H1 (cell line): ENCODE measurements at regions not wholly inside any gene's neighbourhood (a gene's known extent, or its start where the extent isn't known, plus 50 kb on each side); places are given as distances from the start of the nearest gene placed in this dataset.

Experiments used
- CTCF ChIA-PET: fragments of 300-600 bp; sonication (Branson Sonifier 250); formaldehyde crosslinking; loops from one replicate; lab custom pipeline; 2021; ENCODE audit not compliant: partially characterized antibody; lab: Charles Lee
- POLR2A ChIA-PET: fragments of 300-600 bp; sonication (Branson Sonifier 250); formaldehyde crosslinking; loops from one replicate; lab custom pipeline; 2021; ENCODE audit warnings: inconsistent platforms; ENCODE audit not compliant: partially characterized antibody; lab: Charles Lee
- DNase-seq, 2 experiments: peaks; one replicate each; pipeline versions ENCODE4 v3.0.0 to v3.0.0-alpha.2; 2010 to 2022; ENCODE audit warnings: low spot score in 2 of 2, low read depth in 1 of 2, mixed read lengths in 1 of 2
- FAIRE-seq: peaks from 2 replicates; lab custom pipeline; 2011; peaks lifted over from hg19 to GRCh38; lab: Jason Lieb, UNC
- H2AFZ ChIP-seq: 2 replicates; pipeline ENCODE4 v1.8.1; 2012; ENCODE audit warnings: low read length, inconsistent platforms
- H2AK5ac ChIP-seq: 2 replicates; pipeline ENCODE4 v1.6.1; 2013; ENCODE audit warnings: low read depth, low read length
- H2BK120ac ChIP-seq: replicated peaks from 2 replicates; pipeline ENCODE3; 2013; ENCODE audit warnings: low read depth, low read length, inconsistent platforms
- H2BK12ac ChIP-seq: 2 replicates; pipeline ENCODE4 v1.6.1; 2013; ENCODE audit warnings: low read depth, low read length
- H2BK15ac ChIP-seq: 2 replicates; pipeline ENCODE4 v1.6.1; 2013; ENCODE audit warnings: low read length
- H2BK20ac ChIP-seq: 2 replicates; pipeline ENCODE4 v1.6.1; 2013; ENCODE audit warnings: low read length
- H2BK5ac ChIP-seq: 2 replicates; pipeline ENCODE4 v1.6.1; 2013; ENCODE audit warnings: low read depth, low read length
- H3K14ac ChIP-seq: 2 replicates; pipeline ENCODE4 v1.6.1; 2013; ENCODE audit warnings: inconsistent platforms; ENCODE audit not compliant: insufficient read length
- H3K18ac ChIP-seq: 2 replicates; pipeline ENCODE4 v1.6.1; 2013; ENCODE audit warnings: low read length; ENCODE audit errors: extremely low read depth
- H3K23ac ChIP-seq: 2 replicates; pipeline ENCODE4 v1.6.1; 2013; ENCODE audit warnings: inconsistent platforms; ENCODE audit not compliant: insufficient read length
- H3K23me2 ChIP-seq: 2 replicates; pipeline ENCODE4 v1.6.1; 2013; ENCODE audit warnings: low read depth, low read length
- H3K27ac ChIP-seq: 2 replicates; pipeline ENCODE4 v1.6.1; 2011; ENCODE audit warnings: low read depth, low read length, inconsistent platforms
- H3K27me3 ChIP-seq, 4 experiments: replicated peaks in 1 of 4; 1 replicate in 1 of 4; 2 replicates in 3 of 4; pipeline versions ENCODE4 v1.6.1 to v1.8.1; 2011 to 2013; ENCODE audit warnings: low read length in 3 of 4, mild to moderate bottlenecking in 3 of 4, inconsistent platforms in 2 of 4, mixed read lengths in 2 of 4, moderate library complexity in 1 of 4; ENCODE audit not compliant: control insufficient read depth in 3 of 4, insufficient read depth in 3 of 4; ENCODE audit errors: extremely low read depth in 1 of 4
- H3K36me3 ChIP-seq, 4 experiments: 2 replicates each; pipeline versions ENCODE4 v1.6.1 to v1.8.1; 2011 to 2013; ENCODE audit warnings: mild to moderate bottlenecking in 4 of 4, low read length in 3 of 4, moderate library complexity in 2 of 4, control low read depth in 1 of 4, inconsistent platforms in 1 of 4; ENCODE audit not compliant: insufficient read depth in 4 of 4, control insufficient read depth in 2 of 4
- H3K4ac ChIP-seq: replicated peaks from 2 replicates; pipeline ENCODE3; 2013; ENCODE audit warnings: low read length, low read depth, mixed read lengths, inconsistent platforms; ENCODE audit not compliant: insufficient read length
- H3K4me1 ChIP-seq, 4 experiments: replicated peaks in 1 of 4; 1 replicate in 1 of 4; 2 replicates in 3 of 4; pipeline versions ENCODE4 v1.6.1 to v1.8.1; 2011 to 2013; ENCODE audit warnings: low read length in 3 of 4, inconsistent platforms in 2 of 4, mixed read lengths in 1 of 4; ENCODE audit not compliant: insufficient read depth in 4 of 4, control insufficient read depth in 3 of 4
- H3K4me2 ChIP-seq, 2 experiments: 2 replicates each; pipeline versions ENCODE4 v1.6.1 to v1.8.1; 2011 to 2013; ENCODE audit warnings: low read depth in 2 of 2, low read length in 2 of 2, control low read depth in 1 of 2, inconsistent platforms in 1 of 2, mild to moderate bottlenecking in 1 of 2; ENCODE audit not compliant: insufficient read depth in 1 of 2
- H3K4me3 ChIP-seq, 4 experiments: fragments of 200-600, 300-600 bp in 1 of 4; sonication (generic), shearing (Covaris generic), sonication (Bioruptor Twin) in 1 of 4; 2 replicates each; pipeline versions ENCODE4 v1.5.1 to v1.8.1; 2011 to 2016; ENCODE audit warnings: low read length in 4 of 4, low read depth in 3 of 4, control low read depth in 2 of 4, inconsistent platforms in 2 of 4, mild to moderate bottlenecking in 2 of 4, mixed read lengths in 1 of 4, moderate library complexity in 1 of 4; ENCODE audit not compliant: insufficient read depth in 2 of 4; ENCODE audit errors: extremely low read depth in 1 of 4
- H3K56ac ChIP-seq: replicated peaks from 2 replicates; pipeline ENCODE3; 2013; ENCODE audit warnings: low read depth, mild to moderate bottlenecking, mixed read lengths, low read length, inconsistent platforms; ENCODE audit not compliant: insufficient read length
- H3K79me1 ChIP-seq: 2 replicates; pipeline ENCODE4 v1.6.1; 2013; ENCODE audit warnings: low read depth, low read length, control low read depth
- H3K79me2 ChIP-seq, 2 experiments: 2 replicates each; pipeline versions ENCODE4 v1.6.1 to v1.8.1; 2012 to 2013; ENCODE audit warnings: low read length in 2 of 2, mild to moderate bottlenecking in 2 of 2, inconsistent platforms in 1 of 2; ENCODE audit not compliant: insufficient read depth in 2 of 2, control insufficient read depth in 1 of 2
- H3K9ac ChIP-seq, 4 experiments: replicated peaks in 1 of 4; 1 replicate in 1 of 4; 2 replicates in 3 of 4; pipeline versions ENCODE4 v1.6.1 to v1.8.1; 2011 to 2013; ENCODE audit warnings: low read depth in 3 of 4, low read length in 3 of 4, control low read depth in 2 of 4, mild to moderate bottlenecking in 2 of 4, moderate library complexity in 2 of 4, inconsistent platforms in 1 of 4; ENCODE audit errors: extremely low read depth in 1 of 4
- H3K9me3 ChIP-seq, 2 experiments: 2 replicates each; pipeline versions ENCODE4 v1.6.1 to v1.8.1; 2012 to 2013; ENCODE audit warnings: mild to moderate bottlenecking in 2 of 2, moderate library complexity in 2 of 2, control low read depth in 1 of 2, inconsistent platforms in 1 of 2, low read depth in 1 of 2, low read length in 1 of 2, mixed read lengths in 1 of 2; ENCODE audit not compliant: insufficient read depth in 2 of 2
- H4K20me1 ChIP-seq, 2 experiments: replicated peaks in 1 of 2; 2 replicates each; pipeline versions ENCODE3 to v1.8.1; 2011 to 2013; ENCODE audit warnings: inconsistent platforms in 2 of 2, low read length in 2 of 2, mild to moderate bottlenecking in 1 of 2; ENCODE audit not compliant: insufficient read depth in 2 of 2, control insufficient read depth in 1 of 2
- H4K5ac ChIP-seq: 2 replicates; pipeline ENCODE4 v1.6.1; 2013; ENCODE audit warnings: low read length, low read depth, mixed read lengths, inconsistent platforms; ENCODE audit not compliant: insufficient read length
- H4K8ac ChIP-seq: 2 replicates; pipeline ENCODE4 v1.8.0; 2013; ENCODE audit warnings: mild to moderate bottlenecking, moderate library complexity, low read length, inconsistent platforms; ENCODE audit not compliant: insufficient read depth; ENCODE audit errors: extremely low read depth
- H4K91ac ChIP-seq: replicated peaks from 2 replicates; pipeline ENCODE3; 2013; ENCODE audit warnings: low read length, mixed read lengths, inconsistent platforms; ENCODE audit not compliant: insufficient read length
- CEBPB ChIP-seq: IDR thresholded peaks from 2 replicates; pipeline ENCODE4 v1.6.1; 2012; ENCODE audit warnings: low read depth, low read length
- CTCF ChIP-seq, 3 experiments: IDR thresholded peaks; 1 replicate in 2 of 3; 2 replicates in 1 of 3; pipeline versions ENCODE4 v1.5.1 to v1.6.1; 2011; ENCODE audit warnings: low read length in 3 of 3, mild to moderate bottlenecking in 3 of 3, inconsistent platforms in 2 of 3, low read depth in 1 of 3, moderate library complexity in 1 of 3; ENCODE audit not compliant: insufficient read depth in 1 of 3; ENCODE audit errors: control extremely low read depth in 1 of 3
- KDM4A ChIP-seq: IDR thresholded peaks from one replicate; pipeline ENCODE4 v1.7.1; 2012; ENCODE audit warnings: low read depth, mild to moderate bottlenecking, moderate library complexity, low read length, inconsistent platforms; ENCODE audit not compliant: severe bottlenecking
- RFX5 ChIP-seq: IDR thresholded peaks from 2 replicates; pipeline ENCODE4 v1.6.1; 2011; ENCODE audit warnings: low read depth, low read length, improper control_type of control experiment, borderline replicate concordance
- RXRA ChIP-seq: IDR thresholded peaks from 2 replicates; pipeline ENCODE4 v1.6.1; 2011; ENCODE audit warnings: low read depth, mild to moderate bottlenecking, low read length, moderate library complexity; ENCODE audit not compliant: insufficient read depth
- WGBS, 2 experiments: shearing (Covaris generic) in 1 of 2; methylation state at CpG; one replicate each; pipeline versions ENCODE4 v1.1.6 to v1.1.7; 2013 to 2015; ENCODE audit warnings: low lambda C conversion rate in 2 of 2, mixed read lengths in 2 of 2, inconsistent platforms in 1 of 2, low coverage in 1 of 2, missing lambda C conversion rate in 1 of 2; ENCODE audit not compliant: insufficient replicate concordance in 2 of 2, insufficient coverage in 1 of 2, insufficient read length in 1 of 2; ENCODE audit errors: extremely low coverage in 1 of 2, missing lambda C conversion rate in 1 of 2; 5-methylcytosine and 5-hydroxymethylcytosine counted together

DNA sequence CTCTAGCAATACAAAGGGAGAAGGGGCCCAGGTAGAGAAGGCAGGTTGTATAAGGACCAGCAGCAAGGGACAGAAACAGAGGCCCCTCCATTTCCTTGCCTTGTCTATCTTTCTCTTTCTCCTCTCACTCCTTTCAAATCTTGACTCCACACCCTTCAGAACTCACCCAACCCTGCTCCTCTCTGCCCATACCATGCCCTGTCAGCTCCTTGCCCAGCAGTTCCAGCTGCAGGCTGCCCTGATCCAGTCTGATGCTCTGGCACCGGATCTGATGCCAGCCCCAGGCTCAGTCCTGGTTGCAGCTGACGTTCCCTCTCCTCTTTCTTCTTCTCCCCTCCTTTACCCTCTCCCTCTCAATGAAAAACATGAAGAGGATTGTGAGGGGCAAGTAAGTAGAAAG, 291.2 kb downstream of the FBXW7 start:
- no peak for FAIRE-seq
- CTCF ChIA-PET, result interaction anchor here (0.8 to 1.6 kb wide), 2 partner anchors 33 to 34 kb away, joined by 3 to 4 read pairs; no protein-coding TSS in a partner anchor
- H4K5ac ChIP-seq, result no peak overlapping the region
- H3K79me2 ChIP-seq, result no peaks in the 10 kb centered on the region
- H3K9me3 ChIP-seq, result no peaks in the 10 kb centered on the region
- no peak for DNase-seq
- TF ChIP-seq CEBPB, result no peak
- no peak for TF ChIP-seq RFX5
- no peak for TF ChIP-seq CTCF (IDR thresholded peaks at IDR 0.05; ENCODE audit: control extremely low read depth in 1 of 3, insufficient read depth in 1 of 3, low read depth in 1 of 3, low read length in 3 of 3)
- TF ChIP-seq KDM4A, result no peak
- TF ChIP-seq RXRA, result no peak
- H3K23me2 ChIP-seq, result no peaks in the 10 kb centered on the region
- POLR2A ChIA-PET, result no interaction called here
- H3K14ac ChIP-seq, result no peak overlapping the region
- no peaks in the 10 kb centered on the region for H4K20me1 ChIP-seq
- H3K4me1 ChIP-seq, result no peaks in the 10 kb centered on the region
- no peak overlapping the region for H3K4me3 ChIP-seq
- no peak overlapping the region for H2BK120ac ChIP-seq
- WGBS, 2 experiments, result 89% methylated on average over 2 of the region's 2 CpGs; no CpG with 5 or more reads in 1 of the 2 experiments
- H3K18ac ChIP-seq, result no peak overlapping the region
- H2AFZ ChIP-seq, result no peak overlapping the region
- no peak overlapping the region for H3K23ac ChIP-seq
- H2BK5ac ChIP-seq, result no peak overlapping the region
- no peaks in the 10 kb centered on the region for H3K36me3 ChIP-seq
- H3K27me3 ChIP-seq, result no peaks in the 10 kb centered on the region
- H3K4ac ChIP-seq, result no peak overlapping the region
- no peak overlapping the region for H2BK20ac ChIP-seq
- H2BK12ac ChIP-seq, result no peak overlapping the region
- no peak overlapping the region for H3K56ac ChIP-seq
- H3K79me1 ChIP-seq, result no peaks in the 10 kb centered on the region
- no peak overlapping the region for H4K91ac ChIP-seq
- no peak overlapping the region for H3K27ac ChIP-seq
- H2AK5ac ChIP-seq, result no peak overlapping the region
- H2BK15ac ChIP-seq, result no peak overlapping the region
- H3K4me2 ChIP-seq, result no peak overlapping the region
- H3K9ac ChIP-seq, result no peak overlapping the region
- no peak overlapping the region for H4K8ac ChIP-seq
